Fibroblast of lung (primary cell): ENCODE measurements at regions not wholly inside any gene's neighbourhood (a gene's known extent, or its start where the extent isn't known, plus 50 kb on each side); places are given as distances from the start of the nearest gene placed in this dataset.

ENCODE experiments used
- DNase-seq, 2 donors: peaks; one replicate each; pipeline versions ENCODE4 v3.0.0 to v3.0.0-alpha.2; 2010; ENCODE audit warnings: low read depth in 2 of 2
- H2AFZ ChIP-seq: 2 replicates; pipeline ENCODE4 v1.5.1; 2012; ENCODE audit warnings: low read length, control low read depth, inconsistent platforms
- H3K27ac ChIP-seq: 2 replicates; pipeline ENCODE4 v1.5.1; 2011; ENCODE audit warnings: low read length, control low read depth; ENCODE audit not compliant: insufficient read depth
- H3K27me3 ChIP-seq: 2 replicates; pipeline ENCODE4 v1.5.1; 2011; ENCODE audit warnings: mild to moderate bottlenecking, low read length; ENCODE audit not compliant: control insufficient read depth, insufficient read depth
- H3K36me3 ChIP-seq: 2 replicates; pipeline ENCODE4 v1.5.1; 2011; ENCODE audit warnings: low read length; ENCODE audit not compliant: control insufficient read depth, insufficient read depth
- H3K4me1 ChIP-seq: 2 replicates; pipeline ENCODE4 v1.5.1; 2011; ENCODE audit warnings: low read length; ENCODE audit not compliant: control insufficient read depth, insufficient read depth; ENCODE audit errors: extremely low read depth
- H3K4me2 ChIP-seq: 2 replicates; pipeline ENCODE4 v1.5.1; 2011; ENCODE audit warnings: low read length, control low read depth; ENCODE audit not compliant: insufficient read depth; ENCODE audit errors: extremely low read depth
- H3K4me3 ChIP-seq, 4 experiments: fragments of 200-600 bp in 1 of 4; sonication (generic) in 1 of 4; replicated peaks in 1 of 4; 2 replicates each; pipeline ENCODE4 v1.5.1; 2011 to 2016; ENCODE audit warnings: low read length in 4 of 4, low read depth in 3 of 4, mild to moderate bottlenecking in 3 of 4, control low read depth in 2 of 4, inconsistent platforms in 1 of 4, mixed read lengths in 1 of 4; ENCODE audit not compliant: insufficient read depth in 1 of 4; ENCODE audit errors: control extremely low read depth in 1 of 4
- H3K79me2 ChIP-seq: 2 replicates; pipeline ENCODE4 v1.5.1; 2012; ENCODE audit warnings: mild to moderate bottlenecking, low read length, inconsistent platforms; ENCODE audit not compliant: control insufficient read depth, insufficient read depth
- H3K9ac ChIP-seq: 2 replicates; pipeline ENCODE4 v1.5.1; 2011; ENCODE audit warnings: mild to moderate bottlenecking, low read length, control low read depth; ENCODE audit not compliant: insufficient read depth
- H3K9me3 ChIP-seq: 2 replicates; pipeline ENCODE4 v1.5.1; 2012; ENCODE audit warnings: low read depth, low read length; ENCODE audit not compliant: control insufficient read depth, insufficient read depth
- H4K20me1 ChIP-seq: 2 replicates; pipeline ENCODE4 v1.5.1; 2011; ENCODE audit warnings: low read length; ENCODE audit not compliant: control insufficient read depth, insufficient read depth; ENCODE audit errors: extremely low read depth
- CTCF ChIP-seq, 2 donors: IDR thresholded peaks in 1 of 2; conservative IDR thresholded peaks in 1 of 2; 1 replicate in 1 of 2; 2 replicates in 1 of 2; pipeline ENCODE4 v1.5.1; 2011 to 2012; ENCODE audit warnings: low read length in 2 of 2, control low read depth in 1 of 2, inconsistent platforms in 1 of 2, low read depth in 1 of 2, mild to moderate bottlenecking in 1 of 2
- EZH2 ChIP-seq: IDR thresholded peaks from 2 replicates; pipeline ENCODE4 v1.5.1; 2012; ENCODE audit warnings: low read length, control low read depth, mild to moderate bottlenecking; ENCODE audit errors: missing control alignments

DNA sequence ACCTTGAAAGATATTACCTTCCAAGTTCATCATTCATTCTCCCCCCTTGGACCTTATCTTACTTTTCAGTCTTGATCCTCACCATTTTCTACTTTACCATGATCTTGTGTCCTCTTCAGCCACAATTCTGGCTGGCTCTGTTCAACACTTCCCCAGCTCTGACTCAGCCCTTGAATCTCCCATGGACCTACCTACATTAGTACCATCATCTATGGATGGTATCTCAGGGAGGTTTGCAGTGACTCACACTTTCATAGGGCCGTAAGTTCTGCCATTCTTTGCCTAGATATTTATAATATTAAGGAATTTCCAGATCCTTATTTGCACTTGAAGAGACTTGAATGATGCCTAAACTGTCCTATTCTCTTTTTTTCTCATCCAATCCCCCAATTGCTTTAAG is 213.7 kb upstream of the RORA start:
- H3K4me1 ChIP-seq: no peaks in the 10 kb centered on the region
- H3K36me3 ChIP-seq: no peaks in the 10 kb centered on the region
- no peaks in the 10 kb centered on the region for H3K79me2 ChIP-seq
- H2AFZ ChIP-seq: no peak overlapping the region
- DNase-seq: no peak
- H3K27me3 ChIP-seq: no peaks in the 10 kb centered on the region
- H3K4me3 ChIP-seq: no peak overlapping the region
- H3K27ac ChIP-seq: no peak overlapping the region
- no peak for TF ChIP-seq CTCF (conservative IDR thresholded peaks at IDR 0.05 in 1 of 2, IDR thresholded peaks at IDR 0.05 in 1 of 2; ENCODE audit: low read depth in 1 of 2, low read length in 2 of 2)
- no peak for TF ChIP-seq EZH2
- H3K9me3 ChIP-seq: no peaks in the 10 kb centered on the region
- no peak overlapping the region for H3K9ac ChIP-seq
- H4K20me1 ChIP-seq: no peaks in the 10 kb centered on the region
- H3K4me2 ChIP-seq: no peak overlapping the region

GRCh38 chr15:61441891-61442290 is 212.8 kb upstream of the RORA start:
- Histone ChIP-seq H3K9me3 (no peaks in the 10 kb centered on the region), H4K20me1 (no peaks in the 10 kb centered on the region), H3K9ac (no peak overlapping the region), H3K4me3 (no peak overlapping the region), H3K27me3 (no peaks in the 10 kb centered on the region), H3K36me3 (no peaks in the 10 kb centered on the region), H3K79me2 (no peaks in the 10 kb centered on the region), H3K4me1 (no peaks in the 10 kb centered on the region), H3K4me2 (no peak overlapping the region), H3K27ac (no peak overlapping the region), H2AFZ (no peak overlapping the region)
- DNase-seq: no peak
- TF ChIP-seq CTCF (conservative IDR thresholded peaks at IDR 0.05 in 1 of 2, IDR thresholded peaks at IDR 0.05 in 1 of 2; ENCODE audit: low read depth in 1 of 2, low read length in 2 of 2) (no peak), EZH2 (no peak)

DNA sequence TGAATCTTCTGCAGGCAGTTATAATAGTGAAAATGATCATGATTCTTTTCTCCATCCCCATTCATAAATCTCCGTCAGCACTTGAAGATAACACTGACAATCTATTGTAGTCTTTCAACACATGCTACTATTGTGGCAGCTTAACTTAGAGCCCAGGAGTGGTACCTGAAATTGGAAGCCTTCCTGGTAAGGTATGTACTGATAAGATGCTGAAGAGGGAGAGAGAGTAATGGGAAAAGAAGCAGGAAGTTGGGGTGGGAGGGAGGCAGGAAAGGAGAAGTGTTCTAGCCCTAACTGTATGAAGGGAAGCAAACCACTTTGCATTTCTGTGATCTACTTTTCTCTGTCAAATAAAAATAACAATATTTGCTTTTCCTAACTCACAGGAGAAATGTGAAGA is 197.4 kb upstream of the RORA start:
- H3K27ac ChIP-seq: no peak overlapping the region

More for the DNA sequence above, 197.4 kb upstream of the RORA start:
- H3K36me3 ChIP-seq: no peaks in the 10 kb centered on the region
- no peak overlapping the region for H3K9ac ChIP-seq
- no peaks in the 10 kb centered on the region for H3K79me2 ChIP-seq
- no peak overlapping the region for H2AFZ ChIP-seq
- H3K4me3 ChIP-seq: no peak overlapping the region
- H3K4me1 ChIP-seq: no peaks in the 10 kb centered on the region
- TF ChIP-seq EZH2 (no peak), CTCF (conservative IDR thresholded peaks at IDR 0.05 in 1 of 2, IDR thresholded peaks at IDR 0.05 in 1 of 2; ENCODE audit: low read depth in 1 of 2, low read length in 2 of 2) (no peak)
- H3K27me3 ChIP-seq: no peaks in the 10 kb centered on the region
- DNase-seq: no peak
- H3K4me2 ChIP-seq: no peak overlapping the region
- no peaks in the 10 kb centered on the region for H3K9me3 ChIP-seq
- H4K20me1 ChIP-seq: no peaks in the 10 kb centered on the region
